ENCODE measurements at regions not wholly inside any gene's neighbourhood (a gene's known extent, or its start where the extent isn't known, plus 50 kb on each side); places are given as distances from the start of the nearest gene placed in this dataset.
"Not testable (repeated sequence)": the region's sequence is repeated elsewhere in the genome, so short reads cannot be mapped to it uniquely, and the experiment has no call there.

GRCh38 chr5:145450286-145450885 lies 384.8 kb downstream of the PRELID2 start:
- H3K4me3 ChIP-seq (ENCODE audit: control insufficient read depth, low read depth, low read length), result no peak overlapping the region
- no peak for DNase-seq (ENCODE audit: low read depth)
- TF ChIP-seq CTCF (IDR thresholded peaks at IDR 0.05; ENCODE audit: control insufficient read depth, insufficient read depth, low read depth, low read length, missing control alignments), result no peak

GRCh38 chr5:145449794-145450193 lies 385.3 kb downstream of the PRELID2 start:
- DNase-seq (ENCODE audit: low read depth), result no peak
- peak; percentile 38 for TF ChIP-seq CTCF (IDR thresholded peaks at IDR 0.05; ENCODE audit: control insufficient read depth, insufficient read depth, low read depth, low read length, missing control alignments)
- no peak overlapping the region for H3K4me3 ChIP-seq (ENCODE audit: control insufficient read depth, low read depth, low read length)

GRCh38 chr5:145446875-145447274 lies 388.3 kb downstream of the PRELID2 start:
- H3K4me3 ChIP-seq (ENCODE audit: control insufficient read depth, low read depth, low read length); DNase-seq (ENCODE audit: low read depth): not testable (repeated sequence)

- TF ChIP-seq CTCF (IDR thresholded peaks at IDR 0.05; ENCODE audit: control insufficient read depth, insufficient read depth, low read depth, low read length, missing control alignments), result no peak
- no peak for DNase-seq (ENCODE audit: low read depth)
- no peak overlapping the region for H3K4me3 ChIP-seq (ENCODE audit: control insufficient read depth, low read depth, low read length)
These were observed 388.7 kb downstream of the PRELID2 start for GRCh38 chr5:145446412-145446811.

- no peak for TF ChIP-seq CTCF (IDR thresholded peaks at IDR 0.05; ENCODE audit: control insufficient read depth, insufficient read depth, low read depth, low read length, missing control alignments)
- no peak for DNase-seq (ENCODE audit: low read depth)
- H3K4me3 ChIP-seq (ENCODE audit: control insufficient read depth, low read depth, low read length), result no peak overlapping the region
These were observed 390.1 kb downstream of the PRELID2 start for GRCh38 chr5:145445027-145445426.

GRCh38 chr5:145443964-145444363 lies 391.2 kb downstream of the PRELID2 start:
- H3K4me3 ChIP-seq (ENCODE audit: control insufficient read depth, low read depth, low read length), result no peak overlapping the region
- DNase-seq (ENCODE audit: low read depth), result no peak
- TF ChIP-seq CTCF (IDR thresholded peaks at IDR 0.05; ENCODE audit: control insufficient read depth, insufficient read depth, low read depth, low read length, missing control alignments), result no peak

GRCh38 chr5:145443366-145443765 lies 391.8 kb downstream of the PRELID2 start:
- DNase-seq (ENCODE audit: low read depth), result no peak
- TF ChIP-seq CTCF (IDR thresholded peaks at IDR 0.05; ENCODE audit: control insufficient read depth, insufficient read depth, low read depth, low read length, missing control alignments), result no peak
- no peak overlapping the region for H3K4me3 ChIP-seq (ENCODE audit: control insufficient read depth, low read depth, low read length)

- DNase-seq (ENCODE audit: low read depth); H3K4me3 ChIP-seq (ENCODE audit: control insufficient read depth, low read depth, low read length): not testable (repeated sequence)
These were observed 392.5 kb downstream of the PRELID2 start for GRCh38 chr5:145442661-145443060.

All from AG09309 (cell line).